ENCODE measurements at regions not wholly inside any gene's neighbourhood (a gene's known extent, or its start where the extent isn't known, plus 50 kb on each side); places are given as distances from the start of the nearest gene placed in this dataset.
"Not testable (repeated sequence)": the region's sequence is repeated elsewhere in the genome, so short reads cannot be mapped to it uniquely, and the experiment has no call there.

GRCh38 chr14:96688629-96689028, 108.6 kb upstream of the VRK1 start:
- no peak for DNase-seq

GRCh38 chr14:96690713-96691383, 106.3 kb upstream of the VRK1 start:
- DNase-seq = no peak

GRCh38 chr14:96693252-96693820, 103.8 kb upstream of the VRK1 start:
- DNase-seq = no peak

- DNase-seq = no peak
Measured at GRCh38 chr14:96693987-96694386, 103.2 kb upstream of the VRK1 start.

- peak; percentile 8 for DNase-seq
Measured at GRCh38 chr14:96698960-96699539, 98.1 kb upstream of the VRK1 start.

GRCh38 chr14:96699666-96700065, 97.5 kb upstream of the VRK1 start:
- no peak for DNase-seq

- DNase-seq = no peak
Measured at GRCh38 chr14:96702831-96703230, 94.4 kb upstream of the VRK1 start.

- no peak for DNase-seq
Measured at GRCh38 chr14:96705422-96706092, 91.6 kb upstream of the VRK1 start.

- DNase-seq = no peak
Measured at GRCh38 chr14:96706893-96707292, 90.3 kb upstream of the VRK1 start.

- no peak for DNase-seq
Measured at GRCh38 chr14:96710060-96710666, 87.0 kb upstream of the VRK1 start.

- no peak for DNase-seq
Measured at GRCh38 chr14:96711559-96712267, 85.5 kb upstream of the VRK1 start.

GRCh38 chr14:96713426-96713825, 83.8 kb upstream of the VRK1 start:
- DNase-seq = no peak

- not testable (repeated sequence) for DNase-seq
Measured at GRCh38 chr14:96714537-96714936, 82.6 kb upstream of the VRK1 start.

- no peak for DNase-seq
Measured at GRCh38 chr14:96717116-96717515, 80.1 kb upstream of the VRK1 start.

GRCh38 chr14:96718407-96718806, 78.8 kb upstream of the VRK1 start:
- DNase-seq = no peak

GRCh38 chr14:96720702-96721101, 76.5 kb upstream of the VRK1 start:
- not testable (repeated sequence) for DNase-seq

GRCh38 chr14:96722736-96723135, 74.4 kb upstream of the VRK1 start:
- DNase-seq = no peak

- no peak for DNase-seq
Measured at GRCh38 chr14:96723946-96724345, 73.2 kb upstream of the VRK1 start.

GRCh38 chr14:96725232-96725631, 72.0 kb upstream of the VRK1 start:
- no peak for DNase-seq

- DNase-seq = no peak
Measured at GRCh38 chr14:96727073-96727472, 70.1 kb upstream of the VRK1 start.

- no peak for DNase-seq
Measured at GRCh38 chr14:96727491-96727890, 69.7 kb upstream of the VRK1 start.

GRCh38 chr14:96727980-96728717, 69.0 kb upstream of the VRK1 start:
- DNase-seq = no peak

Data from NK-92 treated with Interleukin-12 subunit alpha and Interleukin-12 subunit beta, amount 100 ng/mL, for 24 hours (cell line).